HepG2 (cell line): ENCODE measurements at regions not wholly inside any gene's neighbourhood (a gene's known extent, or its start where the extent isn't known, plus 50 kb on each side); places are given as distances from the start of the nearest gene placed in this dataset.

Source experiments
- ATAC-seq: fragments of 200-7000 bp; cut with Tn5 transposase; 3 replicates; pipeline ENCODE4 v1.9.1; 2020; ENCODE audit warnings: mild to moderate bottlenecking, moderate library complexity
- BruUV-seq: library from RNA; stranded (reverse); fragments of 400-500 nt; replicated peaks from 2 replicates; lab custom pipeline; 2021; lab: Mats Ljungman, UMichigan
- CTCF ChIA-PET: fragments of 300-600 bp; formaldehyde crosslinking; extraction: SDS; loops from one replicate; lab custom pipeline; 2021; ENCODE audit warnings: low total read pairs, inconsistent platforms, low intra/inter-chr PET ratio; lab: Yijun Ruan, JAX
- POLR2A ChIA-PET: fragments of 350-600 bp; sonication (Branson Sonifier 250); formaldehyde crosslinking; loops from one replicate; lab custom pipeline; 2020; ENCODE audit warnings: antibody characterized with exemption, inconsistent platforms; lab: Yijun Ruan, JAX
- DNase-seq: peaks from one replicate; pipeline ENCODE4 v3.0.0-alpha.2; 2015; ENCODE audit warnings: low spot score
- FAIRE-seq: peaks from 3 replicates; lab custom pipeline; 2011; peaks lifted over from hg19 to GRCh38; lab: Jason Lieb, UNC
- H2AFZ ChIP-seq: one replicate; pipeline ENCODE4 v1.6.1; 2011; ENCODE audit warnings: low read length, inconsistent platforms
- H3K27ac ChIP-seq: fragments of 300-600 bp; 3 replicates; pipeline ENCODE4 v1.8.0; 2011; ENCODE audit warnings: mixed run types, mild to moderate bottlenecking, mixed read lengths, low read length, inconsistent platforms; ENCODE audit not compliant: insufficient read depth; ENCODE audit errors: extremely low read length
- H3K27me3 ChIP-seq, 2 experiments: fragments of 200-600 bp in 1 of 2; 2 replicates in 1 of 2; 3 replicates in 1 of 2; pipeline versions ENCODE4 v1.6.0 to v1.8.0; 2011; ENCODE audit warnings: low read length in 2 of 2, mild to moderate bottlenecking in 2 of 2, moderate library complexity in 2 of 2, inconsistent platforms in 1 of 2; ENCODE audit not compliant: insufficient read depth in 2 of 2, control insufficient read depth in 1 of 2
- H3K36me3 ChIP-seq, 2 experiments: fragments of 200-600 bp in 1 of 2; replicated peaks in 1 of 2; 2 replicates in 1 of 2; 3 replicates in 1 of 2; pipeline versions ENCODE4 v1.5.1 to v1.8.0; 2011; ENCODE audit warnings: low read length in 2 of 2, inconsistent platforms in 1 of 2; ENCODE audit not compliant: insufficient read depth in 2 of 2, control insufficient read depth in 1 of 2
- H3K4me1 ChIP-seq: 2 replicates; pipeline ENCODE4 v1.5.1; 2012; ENCODE audit warnings: low read length, inconsistent platforms; ENCODE audit not compliant: insufficient read depth
- H3K4me2 ChIP-seq: 2 replicates; pipeline ENCODE4 v1.6.0; 2011; ENCODE audit warnings: low read depth, low read length, inconsistent platforms
- H3K4me3 ChIP-seq, 3 experiments: fragments of 200-600 bp in 1 of 3; sonication (generic), shearing (Covaris generic) in 1 of 3; replicated peaks in 1 of 3; 2 replicates each; pipeline ENCODE4 v1.5.1; 2011 to 2016; ENCODE audit warnings: low read length in 3 of 3, inconsistent platforms in 2 of 3, low read depth in 2 of 3, mild to moderate bottlenecking in 2 of 3, control low read depth in 1 of 3, mixed read lengths in 1 of 3; ENCODE audit not compliant: insufficient read depth in 1 of 3
- H3K79me2 ChIP-seq: one replicate; pipeline ENCODE4 v1.6.1; 2011; ENCODE audit warnings: low read length, inconsistent platforms; ENCODE audit not compliant: insufficient read depth
- H3K9ac ChIP-seq: 2 replicates; pipeline ENCODE4 v1.6.0; 2011; ENCODE audit warnings: mild to moderate bottlenecking, low read depth, low read length, inconsistent platforms; ENCODE audit not compliant: insufficient read depth
- H3K9me3 ChIP-seq: 2 replicates; pipeline ENCODE4 v1.5.1; 2012; ENCODE audit warnings: mild to moderate bottlenecking, low read length
- H4K20me1 ChIP-seq: 2 replicates; pipeline ENCODE4 v1.6.0; 2011; ENCODE audit warnings: inconsistent platforms, mild to moderate bottlenecking, low read length, moderate library complexity; ENCODE audit not compliant: insufficient read depth
- CSRNP2 ChIP-seq: sonication (generic); formaldehyde crosslinking; conservative IDR thresholded peaks from 2 replicates; pipeline ENCODE4 v1.8.0; 2022; ENCODE audit warnings: low read depth, missing genetic modification reagents
- GATAD2A ChIP-seq: IDR thresholded peaks from 2 replicates; pipeline ENCODE4 v1.6.1; 2016
- MXD4 ChIP-seq: IDR thresholded peaks from 2 replicates; pipeline ENCODE4 v1.6.1; 2016; ENCODE audit warnings: mild to moderate bottlenecking, missing biosample characterization, missing genetic modification reagents
- NFATC3 ChIP-seq: sonication (generic); formaldehyde crosslinking; IDR thresholded peaks from 2 replicates; pipeline ENCODE4 v1.5.1; 2020; ENCODE audit warnings: mild to moderate bottlenecking, missing genetic modification reagents
- NFIB ChIP-seq: sonication (generic); formaldehyde crosslinking; IDR thresholded peaks from 2 replicates; pipeline ENCODE4 v1.9.0; 2021; ENCODE audit warnings: missing genetic modification reagents, mild to moderate bottlenecking, borderline replicate concordance
- NFYB ChIP-seq: sonication (generic); formaldehyde crosslinking; IDR thresholded peaks from 2 replicates; pipeline ENCODE4 v1.4.0; 2020; ENCODE audit warnings: missing genetic modification reagents
- RFXAP ChIP-seq: sonication (generic); formaldehyde crosslinking; IDR thresholded peaks from 2 replicates; pipeline ENCODE4 v1.4.0; 2020; ENCODE audit warnings: missing genetic modification reagents, borderline replicate concordance
- SUZ12 ChIP-seq: fragments of 150-350 bp; IDR thresholded peaks from 2 replicates; pipeline ENCODE4 v1.6.1; 2014; ENCODE audit warnings: low read depth, low read length
- XBP1 ChIP-seq: sonication (generic); formaldehyde crosslinking; IDR thresholded peaks from 2 replicates; pipeline ENCODE4 v1.5.0; 2020; ENCODE audit warnings: missing genetic modification reagents
- ZNF335 ChIP-seq: sonication (generic); formaldehyde crosslinking; IDR thresholded peaks from 2 replicates; pipeline ENCODE4 v1.4.0; 2020; ENCODE audit warnings: missing genetic modification reagents
- ZNF446 ChIP-seq: sonication (generic); formaldehyde crosslinking; IDR thresholded peaks from 2 replicates; pipeline ENCODE4 v1.5.0; 2020; ENCODE audit warnings: mild to moderate bottlenecking, missing genetic modification reagents
- ZNF543 ChIP-seq: sonication (generic); formaldehyde crosslinking; IDR thresholded peaks from 2 replicates; pipeline ENCODE4 v1.4.0; 2020; ENCODE audit warnings: mild to moderate bottlenecking, missing genetic modification reagents
- ZNF605 ChIP-seq: sonication (generic); formaldehyde crosslinking; IDR thresholded peaks from 2 replicates; pipeline ENCODE4 v1.8.0; 2022; ENCODE audit warnings: mild to moderate bottlenecking, missing genetic modification reagents
- ZSCAN21 ChIP-seq: sonication (generic); formaldehyde crosslinking; IDR thresholded peaks from 2 replicates; pipeline ENCODE4 v1.8.0; 2022; ENCODE audit warnings: mild to moderate bottlenecking, missing genetic modification reagents, moderate library complexity, borderline replicate concordance
- WGBS: methylation state at CpG from one replicate; pipeline ENCODE4 v1.1.6; 2017; ENCODE audit warnings: low lambda C conversion rate; 5-methylcytosine and 5-hydroxymethylcytosine counted together
- in situ Hi-C: cut with HindIII; loops from 2 replicates; pipeline ENCODE4 v1.10.0; 2017; ENCODE audit warnings: low pct_unique_long_range_greater_than_20kb; ENCODE audit not compliant: extremely low pct_ligation_motif_present
- intact Hi-C: fragments of 100-400 bp; cut with micrococcal nuclease; formaldehyde crosslinking; loops from one replicate; pipeline ENCODE4 v1.10.0; 2022; ENCODE audit not compliant: unreplicated experiment
- TF ChIP-seq, protein P1 (sequence below): sonication (generic); formaldehyde crosslinking; IDR thresholded peaks from 2 replicates; pipeline ENCODE4 v1.4.0; 2020; ENCODE audit warnings: mild to moderate bottlenecking, missing genetic modification reagents
- TF ChIP-seq, protein P2 (sequence below): sonication (generic); formaldehyde crosslinking; IDR thresholded peaks from 2 replicates; pipeline ENCODE4 v1.9.0; 2021; ENCODE audit warnings: missing genetic modification reagents, mild to moderate bottlenecking, borderline replicate concordance
- TF ChIP-seq, protein P3 (sequence below): sonication (generic); formaldehyde crosslinking; IDR thresholded peaks from 2 replicates; pipeline ENCODE4 v1.8.0; 2022; ENCODE audit warnings: missing genetic modification reagents, mild to moderate bottlenecking, borderline replicate concordance

DNA sequence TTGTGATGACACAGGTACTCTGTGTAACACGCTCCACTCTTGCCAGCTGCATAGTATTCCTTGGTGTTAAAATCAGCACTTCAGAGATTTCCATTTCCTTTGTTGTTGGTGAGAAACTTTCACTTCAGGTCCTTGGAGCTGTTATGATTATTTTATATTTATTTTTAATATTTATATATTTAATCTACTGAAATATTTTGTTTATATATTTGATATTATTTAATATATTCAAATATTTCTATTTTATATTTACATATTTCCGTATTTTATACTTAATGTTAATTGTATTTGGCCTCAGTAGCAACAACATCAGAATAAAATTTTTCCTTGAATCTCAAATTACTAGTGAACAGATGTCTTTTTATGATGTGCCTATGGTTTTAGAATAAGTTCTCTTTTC lies 225.3 kb downstream of the MAGEB17 start:
- in situ Hi-C loops: no loop called here
- no peak for ATAC-seq
- BruUV-seq: no TSS peak
- Histone ChIP-seq H3K4me1 (no peaks in the 10 kb centered on the region), H3K36me3 (no peaks in the 10 kb centered on the region), H3K9me3 (no peaks in the 10 kb centered on the region), H2AFZ (no peak overlapping the region), H4K20me1 (no peaks in the 10 kb centered on the region), H3K27me3 (no peaks in the 10 kb centered on the region), H3K4me2 (no peak overlapping the region), H3K27ac (no peak overlapping the region), H3K9ac (no peak overlapping the region), H3K79me2 (no peaks in the 10 kb centered on the region), H3K4me3 (no peak overlapping the region)
- 56% methylated on average over 1 of the region's 2 CpGs for WGBS
- TF ChIP-seq CSRNP2 (no peak), NFYB (CRISPR knock-in tag) (no peak)
- TF ChIP-seq, protein P1, sequence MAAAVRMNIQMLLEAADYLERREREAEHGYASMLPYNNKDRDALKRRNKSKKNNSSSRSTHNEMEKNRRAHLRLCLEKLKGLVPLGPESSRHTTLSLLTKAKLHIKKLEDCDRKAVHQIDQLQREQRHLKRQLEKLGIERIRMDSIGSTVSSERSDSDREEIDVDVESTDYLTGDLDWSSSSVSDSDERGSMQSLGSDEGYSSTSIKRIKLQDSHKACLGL (CRISPR knock-in tag): no peak
- CTCF ChIA-PET: no interaction called here
- intact Hi-C loops: no loop called here
- no peak for FAIRE-seq
- no peak for DNase-seq
- POLR2A ChIA-PET: no interaction called here

- no peak for FAIRE-seq
- in situ Hi-C loops: no loop called here
- 88% methylated on average over 3 of the region's 3 CpGs for WGBS
- TF ChIP-seq XBP1 (no peak), ZNF446 (CRISPR knock-in tag) (no peak), RFXAP (CRISPR knock-in tag) (no peak), NFIB (CRISPR knock-in tag) (no peak), NFATC3 (CRISPR knock-in tag) (no peak), ZNF543 (CRISPR knock-in tag) (no peak), GATAD2A (CRISPR knock-in tag) (no peak), SUZ12 (no peak), ZSCAN21 (CRISPR knock-in tag) (no peak), ZNF335 (CRISPR knock-in tag) (no peak), ZNF605 (CRISPR knock-in tag) (no peak), MXD4 (no peak)
- TF ChIP-seq, protein P2, sequence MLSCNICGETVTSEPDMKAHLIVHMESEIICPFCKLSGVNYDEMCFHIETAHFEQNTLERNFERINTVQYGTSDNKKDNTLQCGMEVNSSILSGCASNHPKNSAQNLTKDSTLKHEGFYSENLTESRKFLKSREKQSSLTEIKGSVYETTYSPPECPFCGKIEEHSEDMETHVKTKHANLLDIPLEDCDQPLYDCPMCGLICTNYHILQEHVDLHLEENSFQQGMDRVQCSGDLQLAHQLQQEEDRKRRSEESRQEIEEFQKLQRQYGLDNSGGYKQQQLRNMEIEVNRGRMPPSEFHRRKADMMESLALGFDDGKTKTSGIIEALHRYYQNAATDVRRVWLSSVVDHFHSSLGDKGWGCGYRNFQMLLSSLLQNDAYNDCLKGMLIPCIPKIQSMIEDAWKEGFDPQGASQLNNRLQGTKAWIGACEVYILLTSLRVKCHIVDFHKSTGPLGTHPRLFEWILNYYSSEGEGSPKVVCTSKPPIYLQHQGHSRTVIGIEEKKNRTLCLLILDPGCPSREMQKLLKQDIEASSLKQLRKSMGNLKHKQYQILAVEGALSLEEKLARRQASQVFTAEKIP: no peak
- TF ChIP-seq, protein P3, sequence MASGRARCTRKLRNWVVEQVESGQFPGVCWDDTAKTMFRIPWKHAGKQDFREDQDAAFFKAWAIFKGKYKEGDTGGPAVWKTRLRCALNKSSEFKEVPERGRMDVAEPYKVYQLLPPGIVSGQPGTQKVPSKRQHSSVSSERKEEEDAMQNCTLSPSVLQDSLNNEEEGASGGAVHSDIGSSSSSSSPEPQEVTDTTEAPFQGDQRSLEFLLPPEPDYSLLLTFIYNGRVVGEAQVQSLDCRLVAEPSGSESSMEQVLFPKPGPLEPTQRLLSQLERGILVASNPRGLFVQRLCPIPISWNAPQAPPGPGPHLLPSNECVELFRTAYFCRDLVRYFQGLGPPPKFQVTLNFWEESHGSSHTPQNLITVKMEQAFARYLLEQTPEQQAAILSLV (CRISPR knock-in tag): no peak
Observed at GRCh38 chrX:16394290-16394689, 227.0 kb downstream of the MAGEB17 start.

More at GRCh38 chrX:16394290-16394689, 227.0 kb downstream of the MAGEB17 start:
- Histone ChIP-seq H3K36me3 (no peaks in the 10 kb centered on the region), H3K4me2 (no peak overlapping the region), H3K9ac (no peak overlapping the region), H4K20me1 (no peaks in the 10 kb centered on the region), H3K79me2 (no peaks in the 10 kb centered on the region), H3K4me1 (no peaks in the 10 kb centered on the region), H3K4me3 (no peak overlapping the region), H3K27me3 (no peaks in the 10 kb centered on the region), H2AFZ (no peak overlapping the region), H3K9me3 (no peaks in the 10 kb centered on the region), H3K27ac (no peak overlapping the region)
- no peak for ATAC-seq
- no TSS peak for BruUV-seq
- no peak for DNase-seq
- ChIA-PET CTCF (no interaction called here), POLR2A (no interaction called here)
- intact Hi-C loops: no loop called here
